HepG2 (cell line): ENCODE measurements at regions not wholly inside any gene's neighbourhood (a gene's known extent, or its start where the extent isn't known, plus 50 kb on each side); places are given as distances from the start of the nearest gene placed in this dataset.

Source experiments
- ELF4 ChIP-seq: sonication (generic); formaldehyde crosslinking; IDR thresholded peaks from 2 replicates; pipeline ENCODE4 v1.5.0; 2020; ENCODE audit warnings: missing genetic modification reagents, mild to moderate bottlenecking, moderate library complexity, borderline replicate concordance
- FUBP1 ChIP-seq: sonication (generic); formaldehyde crosslinking; IDR thresholded peaks from 2 replicates; pipeline ENCODE4 v1.5.1; 2020; ENCODE audit warnings: missing genetic modification reagents, mild to moderate bottlenecking, borderline replicate concordance
- HDAC2 ChIP-seq: sonication (generic); formaldehyde crosslinking; IDR thresholded peaks from 2 replicates; pipeline ENCODE4 v1.4.0; 2020; ENCODE audit warnings: missing genetic modification reagents
- HNF1B ChIP-seq: sonication (generic); formaldehyde crosslinking; IDR thresholded peaks from 2 replicates; pipeline ENCODE4 v1.5.1; 2020; ENCODE audit warnings: mild to moderate bottlenecking, moderate library complexity, missing genetic modification reagents
- KLF9 ChIP-seq: IDR thresholded peaks from 2 replicates; pipeline ENCODE4 v1.6.1; 2016; ENCODE audit warnings: low read depth
- REXO4 ChIP-seq: sonication (generic); formaldehyde crosslinking; IDR thresholded peaks from 2 replicates; pipeline ENCODE4 v1.8.0; 2022; ENCODE audit warnings: missing genetic modification reagents, mild to moderate bottlenecking, borderline replicate concordance
- ZNF101 ChIP-seq: sonication (generic); formaldehyde crosslinking; IDR thresholded peaks from 2 replicates; pipeline ENCODE4 v1.4.0; 2020; ENCODE audit warnings: mild to moderate bottlenecking, low read depth, missing genetic modification reagents, borderline replicate concordance
- ZNF251 ChIP-seq: sonication (generic); formaldehyde crosslinking; IDR thresholded peaks from 2 replicates; pipeline ENCODE4 v1.9.0; 2021; ENCODE audit warnings: mild to moderate bottlenecking, missing genetic modification reagents
- ZNF589 ChIP-seq: sonication (generic); formaldehyde crosslinking; conservative IDR thresholded peaks from 2 replicates; pipeline ENCODE4 v1.8.0; 2022; ENCODE audit warnings: mild to moderate bottlenecking, moderate library complexity, missing genetic modification reagents
- ZNF616 ChIP-seq: sonication (generic); formaldehyde crosslinking; IDR thresholded peaks from 2 replicates; pipeline ENCODE4 v1.5.0; 2020; ENCODE audit warnings: low read depth, mild to moderate bottlenecking, missing genetic modification reagents
- ZNF646 ChIP-seq: sonication (generic); formaldehyde crosslinking; IDR thresholded peaks from 2 replicates; pipeline ENCODE4 v1.9.0; 2021; ENCODE audit warnings: mild to moderate bottlenecking, missing genetic modification reagents
- ZNF710 ChIP-seq: sonication (generic); formaldehyde crosslinking; IDR thresholded peaks from 2 replicates; pipeline ENCODE4 v1.5.0; 2020; ENCODE audit warnings: mild to moderate bottlenecking, missing genetic modification reagents, borderline replicate concordance
- ZNF792 ChIP-seq: IDR thresholded peaks from 2 replicates; pipeline ENCODE4 v1.6.1; 2016
- ZSCAN30 ChIP-seq: sonication (generic); formaldehyde crosslinking; IDR thresholded peaks from 2 replicates; pipeline ENCODE4 v1.5.0; 2020; ENCODE audit warnings: mild to moderate bottlenecking, missing genetic modification reagents

- TF ChIP-seq REXO4 (CRISPR knock-in tag) (no peak), ELF4 (CRISPR knock-in tag) (no peak), HNF1B (peak; percentile 72), FUBP1 (no peak), ZNF101 (CRISPR knock-in tag) (no peak), ZNF792 (CRISPR knock-in tag) (no peak), ZNF251 (no peak), ZNF710 (CRISPR knock-in tag) (no peak), ZSCAN30 (CRISPR knock-in tag) (no peak), ZNF616 (0 out of 2 replicates have a peak, but pooled peaks have one; percentile 37), ZNF589 (CRISPR knock-in tag) (no peak; the same call in 1 of the 2 replicates), KLF9 (CRISPR knock-in tag) (no peak), HDAC2 (peak; percentile 62; the same call in 1 of the 2 replicates), ZNF646 (CRISPR knock-in tag) (no peak)
These were observed 221.6 kb upstream of the MKLN1 start (continued) for GRCh38 chr7:131105799-131106680.
